ENCODE measurements at regions not wholly inside any gene's neighbourhood (a gene's known extent, or its start where the extent isn't known, plus 50 kb on each side); places are given as distances from the start of the nearest gene placed in this dataset.
"Not testable (repeated sequence)": the region's sequence is repeated elsewhere in the genome, so short reads cannot be mapped to it uniquely, and the experiment has no call there.

- not testable (repeated sequence) for TF ChIP-seq POLR2A, CTCF (IDR thresholded peaks at IDR 0.05)
These were observed 110.3 kb downstream of the FAM72B start for GRCh38 chr1:121073852-121074251.

Measured in body of pancreas (tissue), 4 donors.